ENCODE measurements at regions not wholly inside any gene's neighbourhood (a gene's known extent, or its start where the extent isn't known, plus 50 kb on each side); places are given as distances from the start of the nearest gene placed in this dataset.
"Not testable (repeated sequence)": the region's sequence is repeated elsewhere in the genome, so short reads cannot be mapped to it uniquely, and the experiment has no call there.

DNA sequence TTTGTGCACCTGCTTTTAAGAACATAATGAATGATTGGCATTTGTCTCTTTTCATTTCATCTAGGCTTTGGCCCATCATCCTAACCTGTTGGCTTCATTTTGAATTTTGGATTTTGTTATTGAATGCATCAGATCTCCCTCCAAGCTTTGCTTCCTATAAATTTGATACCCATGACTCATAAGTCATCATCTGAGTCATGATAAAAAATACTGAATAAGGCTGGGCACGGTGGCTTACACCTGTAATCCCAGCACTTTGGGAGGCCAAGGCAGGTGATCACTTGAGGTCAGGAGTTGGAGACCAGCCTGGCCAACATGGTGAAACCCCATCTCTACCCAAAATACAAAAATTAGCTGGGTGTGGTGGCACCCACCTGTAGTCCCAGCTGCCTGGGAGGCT is 139.5 kb upstream of the CRHR1 start:
- not testable (repeated sequence) for TF ChIP-seq POLR2A (IDR thresholded peaks at IDR 0.05)
- TF ChIP-seq, protein P1, sequence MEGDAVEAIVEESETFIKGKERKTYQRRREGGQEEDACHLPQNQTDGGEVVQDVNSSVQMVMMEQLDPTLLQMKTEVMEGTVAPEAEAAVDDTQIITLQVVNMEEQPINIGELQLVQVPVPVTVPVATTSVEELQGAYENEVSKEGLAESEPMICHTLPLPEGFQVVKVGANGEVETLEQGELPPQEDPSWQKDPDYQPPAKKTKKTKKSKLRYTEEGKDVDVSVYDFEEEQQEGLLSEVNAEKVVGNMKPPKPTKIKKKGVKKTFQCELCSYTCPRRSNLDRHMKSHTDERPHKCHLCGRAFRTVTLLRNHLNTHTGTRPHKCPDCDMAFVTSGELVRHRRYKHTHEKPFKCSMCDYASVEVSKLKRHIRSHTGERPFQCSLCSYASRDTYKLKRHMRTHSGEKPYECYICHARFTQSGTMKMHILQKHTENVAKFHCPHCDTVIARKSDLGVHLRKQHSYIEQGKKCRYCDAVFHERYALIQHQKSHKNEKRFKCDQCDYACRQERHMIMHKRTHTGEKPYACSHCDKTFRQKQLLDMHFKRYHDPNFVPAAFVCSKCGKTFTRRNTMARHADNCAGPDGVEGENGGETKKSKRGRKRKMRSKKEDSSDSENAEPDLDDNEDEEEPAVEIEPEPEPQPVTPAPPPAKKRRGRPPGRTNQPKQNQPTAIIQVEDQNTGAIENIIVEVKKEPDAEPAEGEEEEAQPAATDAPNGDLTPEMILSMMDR (IDR thresholded peaks at IDR 0.05) = not testable (repeated sequence)

Measured in thyroid gland (tissue), 4 donors.